K562 (cell line): ENCODE measurements at regions not wholly inside any gene's neighbourhood (a gene's known extent, or its start where the extent isn't known, plus 50 kb on each side); places are given as distances from the start of the nearest gene placed in this dataset.

Source experiments
- ATAC-seq: fragments of 200-7000 bp; cut with Tn5 transposase; 3 replicates; pipeline ENCODE4 v1.9.1; 2020; ENCODE audit warnings: moderate library complexity
- BruUV-seq: library from RNA; stranded (reverse); fragments of 400-500 nt; replicated peaks from 2 replicates; lab custom pipeline; 2021; lab: Mats Ljungman, UMichigan
- CTCF ChIA-PET: fragments of 300-600 bp; formaldehyde crosslinking; extraction: SDS; loops from one replicate; lab custom pipeline; 2021; ENCODE audit warnings: low intra/inter-chr PET ratio; lab: Yijun Ruan, JAX
- POLR2A ChIA-PET: fragments of 300-600, 350-650 bp; sonication (Branson Sonifier 250); formaldehyde crosslinking; extraction: SDS; loops from one replicate; lab custom pipeline; 2021; ENCODE audit warnings: antibody characterized with exemption, inconsistent platforms; lab: Yijun Ruan, JAX
- DNase-seq, 4 experiments: peaks; one replicate each; pipeline versions ENCODE4 v3.0.0 to v3.0.0-alpha.2; 2011 to 2018; ENCODE audit warnings: low spot score in 3 of 4, mixed read lengths in 3 of 4; ENCODE audit errors: extremely low read depth in 1 of 4
- FAIRE-seq: peaks from 2 replicates; lab custom pipeline; 2011; peaks lifted over from hg19 to GRCh38; lab: Jason Lieb, UNC
- H2AFZ ChIP-seq: 2 replicates; pipeline ENCODE4 v1.6.0; 2011; ENCODE audit warnings: low read depth, low read length, control low read depth, inconsistent platforms
- H3K27ac ChIP-seq: fragments of 200-600 bp; 3 replicates; pipeline ENCODE4 v1.8.0; 2011; ENCODE audit warnings: low read depth, mild to moderate bottlenecking, control low read depth, inconsistent platforms, low read length, moderate library complexity, mixed read lengths; ENCODE audit errors: extremely low read depth
- H3K27me3 ChIP-seq, 2 experiments: fragments of 300-600 bp in 1 of 2; 2 replicates in 1 of 2; 3 replicates in 1 of 2; pipeline versions ENCODE4 v1.6.0 to v1.8.0; 2011; ENCODE audit warnings: inconsistent platforms in 2 of 2, low read length in 2 of 2, mild to moderate bottlenecking in 1 of 2, mixed read lengths in 1 of 2, moderate library complexity in 1 of 2; ENCODE audit not compliant: control insufficient read depth in 2 of 2, insufficient read depth in 2 of 2
- H3K36me3 ChIP-seq: fragments of 300-600 bp; 3 replicates; pipeline ENCODE4 v1.8.0; 2011; ENCODE audit warnings: mild to moderate bottlenecking, low read length, inconsistent platforms; ENCODE audit not compliant: control insufficient read depth, insufficient read depth
- H3K4me1 ChIP-seq, 2 experiments: fragments of 200-600 bp in 1 of 2; replicated peaks in 1 of 2; 2 replicates in 1 of 2; 3 replicates in 1 of 2; pipeline versions ENCODE4 v1.5.1 to v1.8.0; 2011; ENCODE audit warnings: inconsistent platforms in 2 of 2, low read length in 2 of 2, mild to moderate bottlenecking in 1 of 2, mixed read lengths in 1 of 2, moderate library complexity in 1 of 2; ENCODE audit not compliant: control insufficient read depth in 2 of 2, insufficient read depth in 2 of 2
- H3K4me2 ChIP-seq: 2 replicates; pipeline ENCODE4 v1.6.1; 2011; ENCODE audit warnings: low read length, control low read depth, inconsistent platforms, mixed read lengths; ENCODE audit not compliant: insufficient read depth
- H3K4me3 ChIP-seq: fragments of 200-600 bp; sonication (generic), shearing (Covaris generic); 2 replicates; pipeline ENCODE4 v1.5.1; 2016; ENCODE audit warnings: control low read depth, inconsistent platforms
- H3K79me2 ChIP-seq: fragments of 200-600 bp; 3 replicates; pipeline ENCODE4 v1.8.0; 2011; ENCODE audit warnings: low read length, inconsistent platforms; ENCODE audit not compliant: control insufficient read depth, insufficient read depth
- H3K9ac ChIP-seq, 2 experiments: 2 replicates each; pipeline versions ENCODE4 v1.6.0 to v1.6.1; 2011; ENCODE audit warnings: low read depth in 2 of 2, low read length in 2 of 2, control low read depth in 1 of 2, inconsistent platforms in 1 of 2, mild to moderate bottlenecking in 1 of 2, mixed read lengths in 1 of 2; ENCODE audit not compliant: insufficient read depth in 1 of 2
- H3K9me1 ChIP-seq: one replicate; pipeline ENCODE4 v1.6.0; 2011; ENCODE audit warnings: inconsistent platforms, mild to moderate bottlenecking, low read length, moderate library complexity; ENCODE audit not compliant: control insufficient read depth, insufficient read depth
- H3K9me3 ChIP-seq: replicated peaks from 2 replicates; pipeline ENCODE4 v1.5.1; 2011; ENCODE audit warnings: low read depth, low read length, inconsistent platforms; ENCODE audit not compliant: control insufficient read depth, insufficient read depth
- H4K20me1 ChIP-seq: replicated peaks from 2 replicates; pipeline ENCODE4 v1.6.1; 2011; ENCODE audit warnings: low read length, inconsistent platforms, mixed read lengths; ENCODE audit not compliant: control insufficient read depth, insufficient read depth
- ARNT ChIP-seq, 2 experiments: fragments of 450-650 bp; IDR thresholded peaks; 2 replicates each; pipeline ENCODE4 v1.6.1; 2016; ENCODE audit warnings: mild to moderate bottlenecking in 1 of 2
- BCOR ChIP-seq: fragments of 450-650 bp; IDR thresholded peaks from 2 replicates; pipeline ENCODE4 v1.6.1; 2016
- E2F4 ChIP-seq: sonication (generic); formaldehyde crosslinking; IDR thresholded peaks from 2 replicates; pipeline ENCODE4 v1.8.0; 2022; ENCODE audit warnings: mild to moderate bottlenecking, low read depth, missing genetic modification reagents
- ELF1 ChIP-seq: fragments of 200-800 bp; sonication (Bioruptor generic); IDR thresholded peaks from 2 replicates; pipeline ENCODE4 v1.6.1; 2016; ENCODE audit warnings: missing genetic modification characterization, missing compliant biosample characterization
- ELK1 ChIP-seq: sonication (generic); formaldehyde crosslinking; IDR thresholded peaks from 2 replicates; pipeline ENCODE4 v1.8.1; 2022; ENCODE audit warnings: missing genetic modification reagents
- HDGF ChIP-seq: fragments of 450-650 bp; IDR thresholded peaks from 2 replicates; pipeline ENCODE4 v1.6.1; 2016
- MTA2 ChIP-seq: fragments of 450-650 bp; IDR thresholded peaks from 2 replicates; pipeline ENCODE4 v1.6.1; 2016; ENCODE audit warnings: low read depth
- MXI1 ChIP-seq: IDR thresholded peaks from 2 replicates; pipeline ENCODE4 v1.6.1; 2011; ENCODE audit warnings: low read depth, mild to moderate bottlenecking, improper control_type of control experiment, low read length
- PRDM10 ChIP-seq: fragments of 450-650 bp; IDR thresholded peaks from 2 replicates; pipeline ENCODE4 v1.6.1; 2018; ENCODE audit not compliant: partially characterized antibody
- RBM14 ChIP-seq: fragments of 200-400 bp; formaldehyde crosslinking; IDR thresholded peaks from 2 replicates; pipeline ENCODE4 v1.6.1; 2018; ENCODE audit warnings: low read depth, mild to moderate bottlenecking, low read length, moderate library complexity, borderline replicate concordance; ENCODE audit not compliant: insufficient read depth
- RHOXF2B ChIP-seq: fragments of 250-450 bp; sonication (Bioruptor Pico); conservative IDR thresholded peaks from 2 replicates; pipeline ENCODE4 v1.5.1; 2021
- SREBF2 ChIP-seq: sonication (generic); formaldehyde crosslinking; IDR thresholded peaks from 2 replicates; pipeline ENCODE4 v1.4.0; 2020; ENCODE audit warnings: mild to moderate bottlenecking, missing genetic modification reagents
- XRCC5 ChIP-seq: fragments of 200-400 bp; formaldehyde crosslinking; IDR thresholded peaks from 2 replicates; pipeline ENCODE4 v1.6.1; 2017; ENCODE audit warnings: low read depth, mild to moderate bottlenecking, low read length
- ZBTB12 ChIP-seq: fragments of 250-450 bp; sonication (Bioruptor Pico); IDR thresholded peaks from 2 replicates; pipeline ENCODE4 v1.4.0; 2020
- ZFP36 ChIP-seq: fragments of 150-350 bp; IDR thresholded peaks from 2 replicates; pipeline ENCODE4 v1.6.1; 2018; ENCODE audit warnings: low read length, low read depth; ENCODE audit not compliant: partially characterized antibody
- ZKSCAN3 ChIP-seq: fragments of 250-450 bp; sonication (Bioruptor Pico); IDR thresholded peaks from 2 replicates; pipeline ENCODE4 v1.4.0; 2020
- ZNF717 ChIP-seq: fragments of 250-450 bp; sonication (Bioruptor Pico); IDR thresholded peaks from 2 replicates; pipeline ENCODE4 v1.5.0; 2021
- WGBS: fragments of 100-300 bp; shearing (Covaris generic); methylation state at CpG from one replicate; pipeline ENCODE4 v1.1.6; 2016; ENCODE audit warnings: low coverage, mixed read lengths; ENCODE audit not compliant: insufficient coverage; ENCODE audit errors: missing lambda C conversion rate; 5-methylcytosine and 5-hydroxymethylcytosine counted together
- in situ Hi-C: fragments of 300-500 bp; cut with MboI; formaldehyde crosslinking; loops from 4 replicates; pipeline ENCODE4 v1.15.0; 2018; ENCODE audit warnings: inconsistent platforms, mixed read lengths
- intact Hi-C: fragments of 100-400 bp; cut with micrococcal nuclease; formaldehyde crosslinking; loops from 2 replicates; pipeline ENCODE4 v1.14.2; 2022

- no TSS peak for BruUV-seq
- no peak for DNase-seq
- Histone ChIP-seq H3K9me1 (no peaks in the 10 kb centered on the region), H4K20me1 (no peaks in the 10 kb centered on the region), H3K4me3 (no peak overlapping the region), H3K27ac (no peak overlapping the region), H3K4me1 (no peaks in the 10 kb centered on the region), H3K4me2 (no peak overlapping the region), H2AFZ (no peak overlapping the region), H3K36me3 (no peaks in the 10 kb centered on the region), H3K9ac (no peak overlapping the region), H3K79me2 (no peaks in the 10 kb centered on the region), H3K9me3 (no peaks in the 10 kb centered on the region)
- 5% methylated on average over 4 of the region's 4 CpGs for WGBS
- FAIRE-seq = no peak
- POLR2A ChIA-PET = no interaction called here
- in situ Hi-C loops = no loop called here
- intact Hi-C loops = no loop called here
- TF ChIP-seq ELF1 (no peak), MTA2 (no peak), XRCC5 (no peak), RHOXF2B (CRISPR knock-in tag) (no peak), PRDM10 (no peak), ZNF717 (CRISPR knock-in tag) (no peak), HDGF (no peak), RBM14 (no peak), ZBTB12 (no peak), E2F4 (CRISPR knock-in tag) (no peak), ZKSCAN3 (no peak), ELK1 (CRISPR knock-in tag) (no peak), ARNT (IDR thresholded peaks at IDR 0.05) (no peak), SREBF2 (CRISPR knock-in tag) (no peak), MXI1 (no peak), ZFP36 (no peak), BCOR (no peak)
- TF ChIP-seq, all 486 proteins: peak for 0
- CTCF ChIA-PET = no interaction called here
- no peaks in the 10 kb centered on the region for H3K27me3 ChIP-seq
- no peak for ATAC-seq
Measured at GRCh38 chr6:113078791-113079190, 731.7 kb downstream of the RFPL4B start.
